ENCODE measurements at regions not wholly inside any gene's neighbourhood (a gene's known extent, or its start where the extent isn't known, plus 50 kb on each side); places are given as distances from the start of the nearest gene placed in this dataset.

DNA sequence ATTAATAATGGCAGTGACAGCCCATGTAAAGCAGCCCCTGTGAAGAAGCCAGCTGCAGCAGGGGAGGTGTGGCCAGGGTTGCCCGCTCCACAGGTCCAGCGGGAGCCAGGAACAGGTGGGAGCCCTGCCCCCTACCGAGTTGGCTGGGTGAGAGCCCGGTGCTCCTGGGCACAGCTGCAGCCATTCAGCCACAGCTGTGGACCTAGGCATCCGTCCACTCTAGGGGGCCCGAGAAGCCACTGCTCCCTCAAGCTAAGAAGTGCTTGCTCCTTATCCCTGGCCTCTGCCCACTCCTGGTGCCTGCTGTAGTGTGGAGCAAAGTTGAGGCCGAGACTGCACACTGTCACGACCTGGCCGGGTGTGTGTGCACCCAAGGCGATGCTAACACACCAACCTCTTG, 1469.0 kb downstream of the PCDH7 start:
- H3K9me3 ChIP-seq (ENCODE audit: insufficient read depth in 2 of 2, low read depth in 1 of 2, low read length in 1 of 2) = no peaks in the 10 kb centered on the region
- H4K5ac ChIP-seq (ENCODE audit: insufficient read length, low read depth, low read length) = no peak overlapping the region
- no peak overlapping the region for H2BK15ac ChIP-seq (ENCODE audit: low read length)
- ChIA-PET CTCF (ENCODE audit: partially characterized antibody) (no interaction called here), POLR2A (ENCODE audit: partially characterized antibody) (no interaction called here)
- H3K27me3 ChIP-seq (replicated peaks in 1 of 4; ENCODE audit: control insufficient read depth in 3 of 4, extremely low read depth in 1 of 4, insufficient read depth in 3 of 4, low read length in 3 of 4) = no peaks in the 10 kb centered on the region
- no peaks in the 10 kb centered on the region for H4K20me1 ChIP-seq (replicated peaks in 1 of 2; ENCODE audit: control insufficient read depth in 1 of 2, insufficient read depth in 2 of 2, low read length in 2 of 2)
- H2AK5ac ChIP-seq (ENCODE audit: low read depth, low read length) = no peak overlapping the region
- H2BK20ac ChIP-seq (ENCODE audit: low read length) = no peak overlapping the region
- no peak overlapping the region for H3K56ac ChIP-seq (replicated peaks; ENCODE audit: insufficient read length, low read depth, low read length)
- H3K4me2 ChIP-seq (ENCODE audit: insufficient read depth in 1 of 2, low read depth in 2 of 2, low read length in 2 of 2) = no peak overlapping the region
- FAIRE-seq (no peak), DNase-seq (ENCODE audit: low read depth in 1 of 2, low spot score in 2 of 2) (no peak)
- no peak overlapping the region for H3K9ac ChIP-seq (replicated peaks in 1 of 4; ENCODE audit: extremely low read depth in 1 of 4, low read depth in 3 of 4, low read length in 3 of 4)
- H4K91ac ChIP-seq (replicated peaks; ENCODE audit: insufficient read length, low read length) = no peak overlapping the region
- WGBS, 2 experiments (ENCODE audit: extremely low coverage in 1 of 2, insufficient coverage in 1 of 2, insufficient read length in 1 of 2, insufficient replicate concordance in 2 of 2, low coverage in 1 of 2, low lambda C conversion rate in 2 of 2, missing lambda C conversion rate in 1 of 2) = 92% methylated on average over 10 of the region's 10 CpGs; no CpG with 5 or more reads in 1 of the 2 experiments
- H3K18ac ChIP-seq (ENCODE audit: extremely low read depth, low read length) = no peak overlapping the region
- no peak overlapping the region for H3K4me3 ChIP-seq (ENCODE audit: extremely low read depth in 1 of 4, insufficient read depth in 2 of 4, low read depth in 3 of 4, low read length in 4 of 4)
- no peaks in the 10 kb centered on the region for H3K79me2 ChIP-seq (ENCODE audit: control insufficient read depth in 1 of 2, insufficient read depth in 2 of 2, low read length in 2 of 2)
- no peak overlapping the region for H2BK120ac ChIP-seq (replicated peaks; ENCODE audit: low read depth, low read length)
- no peak overlapping the region for H3K27ac ChIP-seq (ENCODE audit: low read depth, low read length)
- no peak overlapping the region for H3K14ac ChIP-seq (ENCODE audit: insufficient read length)
- TF ChIP-seq YY1 (IDR thresholded peaks at IDR 0.05; ENCODE audit: low read depth, low read length) = no peak
- H2AFZ ChIP-seq (ENCODE audit: low read length) = no peak overlapping the region
- H2BK12ac ChIP-seq (ENCODE audit: low read depth, low read length) = no peak overlapping the region
- H2BK5ac ChIP-seq (ENCODE audit: low read depth, low read length) = no peak overlapping the region
- H3K4ac ChIP-seq (replicated peaks; ENCODE audit: insufficient read length, low read depth, low read length) = no peak overlapping the region
- H3K23ac ChIP-seq (ENCODE audit: insufficient read length) = no peak overlapping the region
- H3K23me2 ChIP-seq (ENCODE audit: low read depth, low read length) = no peaks in the 10 kb centered on the region
- no peak overlapping the region; the same call in 1 of the 2 replicates for H4K8ac ChIP-seq (ENCODE audit: extremely low read depth, insufficient read depth, low read length)
- no peaks in the 10 kb centered on the region for H3K4me1 ChIP-seq (replicated peaks in 1 of 4; ENCODE audit: control insufficient read depth in 3 of 4, insufficient read depth in 4 of 4, low read length in 3 of 4)
- no peaks in the 10 kb centered on the region for H3K36me3 ChIP-seq (ENCODE audit: control insufficient read depth in 2 of 4, insufficient read depth in 4 of 4, low read length in 3 of 4)
- H3K79me1 ChIP-seq (ENCODE audit: low read depth, low read length) = no peaks in the 10 kb centered on the region
